WERI-Rb-1 (cell line): ENCODE measurements at regions not wholly inside any gene's neighbourhood (a gene's known extent, or its start where the extent isn't known, plus 50 kb on each side); places are given as distances from the start of the nearest gene placed in this dataset.

ENCODE experiments used
- DNase-seq: peaks from one replicate; pipeline ENCODE4 v3.0.0-alpha.2; 2020
- H3K27ac ChIP-seq: fragments of 250-450 bp; sonication (Bioruptor Pico); 2 replicates; pipeline ENCODE4 v1.5.1; 2020; ENCODE audit warnings: mild to moderate bottlenecking, moderate library complexity
- H3K27me3 ChIP-seq: fragments of 250-450 bp; sonication (Bioruptor Pico); 2 replicates; pipeline ENCODE4 v1.5.1; 2021; ENCODE audit warnings: mild to moderate bottlenecking, low read depth, moderate library complexity; ENCODE audit not compliant: insufficient read depth, severe bottlenecking
- H3K36me3 ChIP-seq: fragments of 250-450 bp; sonication (Bioruptor Pico); 2 replicates; pipeline ENCODE4 v1.5.1; 2020; ENCODE audit warnings: mild to moderate bottlenecking, moderate library complexity
- H3K4me3 ChIP-seq: 2 replicates; pipeline ENCODE4 v1.5.1; 2011; ENCODE audit warnings: low read depth, mild to moderate bottlenecking, control low read depth, low read length
- H3K9me3 ChIP-seq: fragments of 250-450 bp; sonication (Bioruptor Pico); 2 replicates; pipeline ENCODE4 v1.5.1; 2021; ENCODE audit warnings: mild to moderate bottlenecking, moderate library complexity; ENCODE audit not compliant: severe bottlenecking
- TF ChIP-seq, protein P1 (sequence below): IDR thresholded peaks from 2 replicates; pipeline ENCODE4 v1.5.1; 2011; ENCODE audit warnings: low read depth, mild to moderate bottlenecking, control low read depth, inconsistent platforms, low read length

DNA sequence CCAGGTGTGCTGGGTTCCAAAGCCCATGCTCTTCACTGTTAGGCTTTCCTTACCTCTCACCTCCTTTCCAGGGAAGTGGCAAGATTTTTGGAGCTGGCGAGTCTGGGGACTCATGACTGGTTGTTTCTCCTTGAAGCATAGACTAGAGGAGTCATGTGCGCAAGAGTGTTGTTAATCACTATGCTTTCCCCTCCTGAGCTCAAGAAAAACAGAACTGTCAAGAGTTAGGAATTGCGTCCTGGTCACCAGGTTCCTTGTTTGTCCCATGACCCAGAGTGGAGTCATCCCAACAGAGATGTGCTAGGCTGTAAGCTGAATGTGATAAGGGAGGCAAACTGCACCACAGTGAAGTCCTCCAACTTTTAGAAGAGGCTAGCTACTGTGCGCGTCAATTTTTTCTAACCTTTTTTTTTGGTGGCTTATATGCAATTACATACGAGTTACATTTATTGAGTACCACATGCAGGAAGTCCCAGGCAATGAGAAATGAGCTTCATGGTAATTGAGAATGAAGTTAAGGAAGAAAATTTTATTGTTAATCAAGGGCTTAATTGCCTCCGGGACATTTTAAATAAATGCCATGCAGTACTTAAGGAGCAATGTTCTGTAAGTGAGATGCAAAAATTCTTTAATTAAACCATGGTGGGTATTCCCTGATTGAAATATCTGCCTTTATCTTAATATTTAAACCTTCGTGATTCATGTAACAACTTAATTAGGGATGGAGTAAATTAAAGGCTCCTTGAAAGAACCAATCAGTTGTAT is 233.9 kb downstream of the ZIC5 start:
- Histone ChIP-seq H3K27me3 (no peaks in the 10 kb centered on the region), H3K36me3 (no peaks in the 10 kb centered on the region), H3K27ac (no peak overlapping the region), H3K4me3 (no peak overlapping the region), H3K9me3 (no peaks in the 10 kb centered on the region)
- no peak for DNase-seq
- TF ChIP-seq, protein P1, sequence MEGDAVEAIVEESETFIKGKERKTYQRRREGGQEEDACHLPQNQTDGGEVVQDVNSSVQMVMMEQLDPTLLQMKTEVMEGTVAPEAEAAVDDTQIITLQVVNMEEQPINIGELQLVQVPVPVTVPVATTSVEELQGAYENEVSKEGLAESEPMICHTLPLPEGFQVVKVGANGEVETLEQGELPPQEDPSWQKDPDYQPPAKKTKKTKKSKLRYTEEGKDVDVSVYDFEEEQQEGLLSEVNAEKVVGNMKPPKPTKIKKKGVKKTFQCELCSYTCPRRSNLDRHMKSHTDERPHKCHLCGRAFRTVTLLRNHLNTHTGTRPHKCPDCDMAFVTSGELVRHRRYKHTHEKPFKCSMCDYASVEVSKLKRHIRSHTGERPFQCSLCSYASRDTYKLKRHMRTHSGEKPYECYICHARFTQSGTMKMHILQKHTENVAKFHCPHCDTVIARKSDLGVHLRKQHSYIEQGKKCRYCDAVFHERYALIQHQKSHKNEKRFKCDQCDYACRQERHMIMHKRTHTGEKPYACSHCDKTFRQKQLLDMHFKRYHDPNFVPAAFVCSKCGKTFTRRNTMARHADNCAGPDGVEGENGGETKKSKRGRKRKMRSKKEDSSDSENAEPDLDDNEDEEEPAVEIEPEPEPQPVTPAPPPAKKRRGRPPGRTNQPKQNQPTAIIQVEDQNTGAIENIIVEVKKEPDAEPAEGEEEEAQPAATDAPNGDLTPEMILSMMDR, result no peak

DNA sequence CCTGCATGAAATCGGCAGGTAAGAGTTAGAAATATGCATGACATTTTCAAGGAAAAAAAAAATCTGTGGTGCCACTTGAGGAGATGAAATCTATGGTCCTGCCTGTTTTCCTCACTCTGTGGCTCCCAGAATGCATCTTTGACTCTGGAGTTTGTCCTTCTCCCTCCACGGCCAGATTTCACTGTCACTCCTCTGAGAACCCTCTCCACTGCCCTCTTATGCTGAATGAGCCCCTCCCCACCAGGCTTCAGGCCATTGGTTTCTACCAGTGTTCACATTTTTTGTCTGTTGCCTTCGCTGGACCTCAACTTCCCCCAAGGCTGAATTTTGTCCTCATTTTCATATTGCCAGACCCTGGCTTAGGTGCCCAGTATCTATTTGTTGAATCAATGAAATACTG is 235.0 kb downstream of the ZIC5 start:
- H3K27ac ChIP-seq, result no peak overlapping the region
- no peak overlapping the region for H3K4me3 ChIP-seq
- no peaks in the 10 kb centered on the region for H3K27me3 ChIP-seq
- no peaks in the 10 kb centered on the region for H3K9me3 ChIP-seq
- TF ChIP-seq, protein P1, result no peak
- DNase-seq, result no peak
- no peaks in the 10 kb centered on the region for H3K36me3 ChIP-seq

DNA sequence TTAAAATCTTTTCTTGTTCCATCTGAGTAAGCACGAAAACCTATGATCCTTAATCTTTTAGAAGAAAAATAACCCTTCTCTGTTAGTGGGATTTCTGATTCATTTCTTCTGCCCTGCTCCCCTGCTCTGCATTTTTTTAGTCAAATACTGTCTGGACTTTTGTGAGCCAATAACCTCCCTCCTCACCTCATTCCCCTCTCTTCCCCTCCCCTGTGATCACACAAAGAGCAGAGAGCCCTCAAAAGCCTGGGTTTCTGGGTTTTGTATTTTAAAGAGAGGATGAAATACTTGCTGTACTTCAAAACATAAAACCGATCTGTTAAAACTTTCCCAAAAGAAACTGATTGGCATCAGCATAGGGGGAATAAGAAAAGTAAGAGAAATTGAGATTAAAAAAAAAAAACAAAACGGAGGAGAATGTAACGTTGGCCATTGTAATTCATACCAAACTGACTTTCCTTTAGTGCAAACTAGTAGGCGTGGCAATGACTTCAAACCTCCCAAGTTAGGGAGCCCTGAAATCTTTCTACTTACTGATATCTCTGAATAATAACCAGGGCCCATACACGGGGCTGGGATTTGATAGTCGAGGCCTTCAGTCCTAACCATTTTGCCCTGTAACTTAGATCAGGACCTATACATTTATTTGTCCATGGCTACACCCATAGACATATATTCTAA is 232.9 kb downstream of the TM9SF2 start:
- no peak overlapping the region for H3K4me3 ChIP-seq
- H3K36me3 ChIP-seq, result no peaks in the 10 kb centered on the region
- H3K27ac ChIP-seq, result no peak overlapping the region
- TF ChIP-seq, protein P1, result no peak
- DNase-seq, result no peak
- H3K9me3 ChIP-seq, result no peaks in the 10 kb centered on the region
- no peaks in the 10 kb centered on the region for H3K27me3 ChIP-seq

DNA sequence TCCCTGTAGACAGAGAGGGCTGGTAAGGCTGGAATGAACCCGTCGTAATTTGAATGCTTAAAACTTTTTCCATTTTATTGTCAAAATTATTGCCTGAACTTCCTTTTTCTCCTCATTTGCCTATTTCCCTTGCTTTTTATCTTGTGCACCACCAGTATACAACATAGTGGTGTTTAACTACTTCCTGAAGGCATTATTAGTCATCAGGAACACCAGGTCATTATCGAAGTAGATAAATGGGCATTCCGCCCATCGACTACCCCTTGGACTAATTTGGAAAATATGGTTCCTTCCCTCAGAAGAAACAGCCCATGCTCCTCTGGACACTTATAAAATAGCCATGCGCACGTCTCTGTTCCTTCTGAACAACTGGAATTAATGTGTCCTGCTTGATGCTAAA is 232.1 kb downstream of the TM9SF2 start:
- no peaks in the 10 kb centered on the region for H3K27me3 ChIP-seq
- TF ChIP-seq, protein P1, result no peak

DNA sequence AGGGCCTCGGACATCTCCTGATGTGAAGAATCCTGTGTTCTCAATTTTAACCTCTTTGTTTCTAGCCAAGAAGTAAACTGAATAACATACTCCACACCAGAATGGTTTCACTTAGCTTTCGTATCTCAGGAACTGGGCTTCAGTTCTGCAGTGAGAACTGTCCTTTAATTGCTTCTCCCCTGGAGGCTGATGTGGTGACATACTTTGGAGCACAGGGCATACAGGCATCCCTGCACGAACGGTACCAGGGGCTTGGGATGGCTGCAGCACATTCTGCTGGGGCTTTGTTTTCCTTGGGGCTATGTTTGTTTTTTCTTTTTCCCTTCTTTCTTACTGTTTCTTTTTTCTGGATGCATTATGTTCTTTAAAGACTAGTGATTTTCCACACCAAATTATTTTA is 230.5 kb downstream of the TM9SF2 start:
- H3K27ac ChIP-seq, result no peak overlapping the region
- TF ChIP-seq, protein P1, result no peak
- no peaks in the 10 kb centered on the region for H3K36me3 ChIP-seq
- no peak for DNase-seq
- no peaks in the 10 kb centered on the region for H3K9me3 ChIP-seq
- H3K4me3 ChIP-seq, result no peak overlapping the region
- no peaks in the 10 kb centered on the region for H3K27me3 ChIP-seq

More for the DNA sequence above, 232.1 kb downstream of the TM9SF2 start:
- no peak for DNase-seq
- H3K27ac ChIP-seq, result no peak overlapping the region
- H3K36me3 ChIP-seq, result no peaks in the 10 kb centered on the region
- H3K9me3 ChIP-seq, result no peaks in the 10 kb centered on the region
- H3K4me3 ChIP-seq, result no peak overlapping the region
